Fibroblast of skin of left quadriceps (primary cell): ENCODE measurements at regions not wholly inside any gene's neighbourhood (a gene's known extent, or its start where the extent isn't known, plus 50 kb on each side); places are given as distances from the start of the nearest gene placed in this dataset.
A peak's percentile ranks its signal among the peaks of the same experiment; 100 is the strongest.

ENCODE experiments used
- DNase-seq, 2 experiments: peaks; one replicate each; pipeline ENCODE4 v3.0.0-alpha.2; 2013; ENCODE audit warnings: low read depth in 2 of 2

- no peak for DNase-seq
Observed at GRCh38 chr9:89554307-89555035, 50.3 kb upstream of the GADD45G start.

DNA sequence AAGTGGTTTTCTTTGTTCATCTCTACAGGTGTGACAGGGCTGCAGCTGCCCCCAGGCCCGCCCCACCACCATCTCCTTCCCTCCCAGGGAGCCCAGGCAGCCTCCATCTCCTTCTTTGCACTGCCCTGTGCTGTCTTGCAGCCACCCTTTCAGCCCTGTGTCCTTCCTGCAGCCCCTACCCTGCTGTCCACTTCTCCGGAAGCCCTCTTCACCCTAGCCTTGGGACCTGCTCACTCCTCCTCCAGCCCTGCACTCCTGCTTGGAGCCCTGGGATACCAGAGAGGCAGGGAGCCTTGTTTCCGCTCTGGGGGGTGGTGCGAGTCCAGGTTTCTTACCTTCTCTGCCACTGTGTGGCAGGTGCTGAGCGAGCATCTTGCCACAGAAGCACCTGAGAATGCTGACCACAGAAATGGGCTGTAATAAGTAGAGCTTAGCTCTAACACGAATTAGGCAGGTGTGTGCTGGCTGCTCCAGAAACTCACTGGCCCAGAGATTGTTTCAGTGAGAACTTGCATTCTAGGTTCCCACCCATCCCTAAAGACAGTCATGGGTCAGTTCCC lies 51.3 kb upstream of the GADD45G start:
- no peak for DNase-seq

- no peak for DNase-seq
Observed at GRCh38 chr9:89550346-89550927, 52.5 kb upstream of the SEMA4D start.

DNA sequence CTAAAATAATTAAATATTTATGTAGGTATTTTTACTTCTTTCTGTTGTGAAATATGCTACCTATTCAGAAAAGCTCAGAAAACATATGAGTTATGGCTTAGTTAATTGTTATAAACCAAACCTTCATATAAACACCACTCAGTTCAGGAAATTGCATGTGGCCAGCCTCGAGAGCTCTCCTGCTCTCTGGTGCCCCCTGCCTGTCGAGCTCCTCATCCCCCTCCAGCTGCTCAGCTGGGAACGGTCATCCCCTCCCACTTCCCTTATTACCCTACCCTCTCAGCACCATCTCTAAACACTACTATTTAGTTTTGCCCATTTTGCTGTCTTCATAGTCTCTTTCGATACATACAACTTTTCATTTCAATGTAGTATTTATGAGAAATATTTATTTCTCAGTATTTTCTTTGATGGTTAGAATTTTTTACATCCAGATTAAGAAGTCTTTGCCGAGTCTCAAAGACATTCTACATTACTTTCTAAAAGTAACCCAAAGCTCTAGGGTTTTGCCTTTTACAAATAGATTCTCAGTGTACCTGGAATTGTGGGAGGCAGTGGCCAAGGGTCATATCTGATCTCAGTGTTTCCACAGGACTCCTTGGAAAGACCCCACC lies 51.2 kb upstream of the SEMA4D start:
- peak; percentile 18 to 30 for DNase-seq

GRCh38 chr9:89548071-89548638 lies 50.2 kb upstream of the SEMA4D start:
- no peak for DNase-seq
